Caco-2 (cell line): ENCODE measurements at regions not wholly inside any gene's neighbourhood (a gene's known extent, or its start where the extent isn't known, plus 50 kb on each side); places are given as distances from the start of the nearest gene placed in this dataset.

Experiments
- BruUV-seq: library from RNA; stranded (reverse); fragments of 400-500 nt; replicated peaks from 2 replicates; lab custom pipeline; 2021; lab: Mats Ljungman, UMichigan
- CTCF ChIA-PET: fragments of 300-600 bp; sonication (Branson Sonifier 250); formaldehyde crosslinking; loops from one replicate; lab custom pipeline; 2022; ENCODE audit warnings: antibody characterized with exemption; lab: Charles Lee
- POLR2A ChIA-PET: fragments of 300-600 bp; sonication (Branson Sonifier 250); formaldehyde crosslinking; loops from one replicate; lab custom pipeline; 2022; ENCODE audit warnings: antibody characterized with exemption; lab: Charles Lee
- DNase-seq, 2 experiments: peaks; one replicate each; pipeline versions ENCODE4 v3.0.0 to v3.0.0-alpha.2; 2020 to 2022
- H3K27me3 ChIP-seq: replicated peaks from 2 replicates; pipeline ENCODE4 v1.6.0; 2011; ENCODE audit warnings: low read length; ENCODE audit not compliant: control insufficient read depth, insufficient read depth
- H3K36me3 ChIP-seq: 2 replicates; pipeline ENCODE4 v1.5.1; 2011; ENCODE audit warnings: low read length; ENCODE audit not compliant: control insufficient read depth, insufficient read depth
- H3K4me1 ChIP-seq: fragments of 250-450 bp; sonication (Bioruptor Pico); 2 replicates; pipeline ENCODE4 v1.5.1; 2020; ENCODE audit warnings: mild to moderate bottlenecking
- H3K4me3 ChIP-seq: 2 replicates; pipeline ENCODE4 v1.5.1; 2011; ENCODE audit warnings: low read depth, mild to moderate bottlenecking, control low read depth, low read length
- H3K9me3 ChIP-seq: fragments of 250-450 bp; sonication (Bioruptor Pico); 2 replicates; pipeline ENCODE4 v1.5.1; 2020; ENCODE audit warnings: mild to moderate bottlenecking, moderate library complexity
- H3K27ac Mint-ChIP-seq: one replicate; pipeline ENCODE4 v1.8.0; 2022; ENCODE audit warnings: mixed read lengths; ENCODE audit not compliant: unreplicated experiment
- H3K27me3 Mint-ChIP-seq: one replicate; pipeline ENCODE4 v1.8.0; 2022; ENCODE audit warnings: mixed read lengths; ENCODE audit not compliant: insufficient read depth, unreplicated experiment
- H3K36me3 Mint-ChIP-seq: one replicate; pipeline ENCODE4 v1.8.0; 2022; ENCODE audit warnings: mild to moderate bottlenecking, mixed read lengths; ENCODE audit not compliant: insufficient read depth, unreplicated experiment
- H3K4me1 Mint-ChIP-seq: one replicate; pipeline ENCODE4 v1.8.0; 2022; ENCODE audit warnings: low read depth, mixed read lengths; ENCODE audit not compliant: unreplicated experiment
- H3K4me3 Mint-ChIP-seq: one replicate; pipeline ENCODE4 v1.8.0; 2022; ENCODE audit warnings: mild to moderate bottlenecking, moderate library complexity, mixed read lengths; ENCODE audit not compliant: unreplicated experiment
- H3K9me3 Mint-ChIP-seq: one replicate; pipeline ENCODE4 v1.8.0; 2022; ENCODE audit warnings: mixed read lengths; ENCODE audit not compliant: unreplicated experiment
- intact Hi-C: fragments of 100-400 bp; cut with micrococcal nuclease; formaldehyde crosslinking; loops from one replicate; pipeline ENCODE4 v1.10.0; 2022; ENCODE audit not compliant: unreplicated experiment
- TF ChIP-seq, protein P1 (sequence below), 2 experiments: fragments of 200-600 bp in 1 of 2; IDR thresholded peaks; 1 replicate in 1 of 2; 2 replicates in 1 of 2; pipeline versions ENCODE4 v1.5.1 to v1.8.0; 2011 to 2022; ENCODE audit warnings: antibody characterized with exemption in 1 of 2, control low read depth in 1 of 2, inconsistent platforms in 1 of 2, low read depth in 1 of 2, low read length in 1 of 2, mild to moderate bottlenecking in 1 of 2, moderate library complexity in 1 of 2; ENCODE audit not compliant: insufficient read depth in 1 of 2, severe bottlenecking in 1 of 2, unreplicated experiment in 1 of 2

DNA sequence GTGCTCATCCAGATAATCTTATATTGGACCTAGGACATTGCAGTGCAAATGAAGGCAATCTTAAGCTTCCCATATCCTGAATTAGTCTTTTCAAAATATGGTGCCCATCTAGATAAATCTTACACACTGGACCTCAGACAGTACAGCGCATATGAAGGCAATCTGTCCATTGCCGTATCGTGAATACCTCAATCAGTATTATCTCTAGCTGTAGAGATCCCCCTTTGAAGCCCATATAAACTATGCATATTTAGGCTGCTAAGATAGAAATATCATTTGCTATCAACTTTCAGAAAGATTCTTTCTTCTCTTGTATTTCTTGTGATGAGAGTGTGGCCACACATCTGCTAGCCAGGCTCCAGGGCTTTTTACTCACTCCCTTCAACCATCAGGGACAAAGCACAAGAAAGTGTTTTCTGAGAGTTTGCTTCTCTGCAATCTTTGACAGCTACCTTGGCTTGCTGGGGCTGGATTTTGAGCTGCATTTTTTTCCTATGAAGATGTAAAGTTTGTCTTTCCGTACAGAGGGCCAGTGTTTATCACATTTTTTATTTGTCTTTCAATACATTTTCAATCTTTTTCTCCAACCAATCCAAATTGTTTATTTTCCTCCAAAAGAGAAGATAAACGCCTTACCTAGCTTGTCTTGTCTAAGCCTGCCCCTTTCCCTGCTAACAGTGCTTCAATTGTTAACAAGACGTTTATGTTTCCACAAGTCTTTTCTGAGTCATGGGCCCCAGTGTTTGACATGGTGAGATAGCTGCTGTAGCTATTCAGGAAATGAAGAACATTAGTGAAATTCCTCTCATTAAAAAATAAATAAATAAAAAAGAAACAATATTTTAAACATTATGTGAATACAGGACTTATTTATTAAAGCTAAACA lies 57.6 kb upstream of the FAT1 start:
- TF ChIP-seq, protein P1, sequence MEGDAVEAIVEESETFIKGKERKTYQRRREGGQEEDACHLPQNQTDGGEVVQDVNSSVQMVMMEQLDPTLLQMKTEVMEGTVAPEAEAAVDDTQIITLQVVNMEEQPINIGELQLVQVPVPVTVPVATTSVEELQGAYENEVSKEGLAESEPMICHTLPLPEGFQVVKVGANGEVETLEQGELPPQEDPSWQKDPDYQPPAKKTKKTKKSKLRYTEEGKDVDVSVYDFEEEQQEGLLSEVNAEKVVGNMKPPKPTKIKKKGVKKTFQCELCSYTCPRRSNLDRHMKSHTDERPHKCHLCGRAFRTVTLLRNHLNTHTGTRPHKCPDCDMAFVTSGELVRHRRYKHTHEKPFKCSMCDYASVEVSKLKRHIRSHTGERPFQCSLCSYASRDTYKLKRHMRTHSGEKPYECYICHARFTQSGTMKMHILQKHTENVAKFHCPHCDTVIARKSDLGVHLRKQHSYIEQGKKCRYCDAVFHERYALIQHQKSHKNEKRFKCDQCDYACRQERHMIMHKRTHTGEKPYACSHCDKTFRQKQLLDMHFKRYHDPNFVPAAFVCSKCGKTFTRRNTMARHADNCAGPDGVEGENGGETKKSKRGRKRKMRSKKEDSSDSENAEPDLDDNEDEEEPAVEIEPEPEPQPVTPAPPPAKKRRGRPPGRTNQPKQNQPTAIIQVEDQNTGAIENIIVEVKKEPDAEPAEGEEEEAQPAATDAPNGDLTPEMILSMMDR (IDR thresholded peaks at IDR 0.05; ENCODE audit: insufficient read depth in 1 of 2, low read depth in 1 of 2, low read length in 1 of 2, severe bottlenecking in 1 of 2, unreplicated experiment in 1 of 2), result no peak
- intact Hi-C loops, result no loop called here
- CTCF ChIA-PET, result no interaction called here
- no peaks in the 10 kb centered on the region for H3K4me1 Mint-ChIP-seq
- no peaks in the 10 kb centered on the region for H3K27me3 Mint-ChIP-seq
- BruUV-seq, result no TSS peak
- POLR2A ChIA-PET, result interaction anchor here (0.9 kb wide), 1 partner anchor 16 kb away, joined by 3 read pairs; no protein-coding TSS in a partner anchor
- Histone ChIP-seq H3K27me3 (no peaks in the 10 kb centered on the region), H3K9me3 (no peaks in the 10 kb centered on the region), H3K4me3 (no peak overlapping the region), H3K4me1 (peaks cover 9% of the 10 kb centered on the region; the same call in 1 of the 2 replicates), H3K36me3 (no peaks in the 10 kb centered on the region)
- H3K4me3 Mint-ChIP-seq, result peak overlapping the region; percentile 23
- peak; percentile 13 to 37 for DNase-seq
- H3K36me3 Mint-ChIP-seq, result no peaks in the 10 kb centered on the region
- no peak overlapping the region for H3K27ac Mint-ChIP-seq
- H3K9me3 Mint-ChIP-seq, result peaks cover 9% of the 10 kb centered on the region

DNA sequence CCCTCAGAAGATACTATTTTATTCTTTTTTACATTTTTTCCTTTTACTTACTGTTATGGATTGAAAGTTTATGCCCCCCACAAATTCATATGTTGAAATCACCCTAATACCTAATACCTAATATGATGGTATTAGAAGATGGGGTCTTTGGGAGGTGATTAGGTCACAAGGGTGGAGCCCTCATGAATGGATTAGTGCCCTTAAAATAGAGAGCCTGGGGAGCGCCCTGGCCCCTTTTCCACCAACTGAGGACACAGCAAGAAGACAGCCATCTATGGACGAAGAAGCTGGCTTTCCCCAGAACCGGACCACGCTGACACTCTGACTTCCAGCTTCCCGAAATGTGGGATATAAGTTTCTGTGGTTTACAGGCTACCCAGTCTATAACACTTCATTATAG lies 58.6 kb upstream of the FAT1 start:
- H3K4me3 ChIP-seq, result no peak overlapping the region
- intact Hi-C loops, result no loop called here
- H3K4me3 Mint-ChIP-seq, result no peak overlapping the region
- no peaks in the 10 kb centered on the region for H3K9me3 ChIP-seq
- no peaks in the 10 kb centered on the region for H3K27me3 Mint-ChIP-seq
- H3K4me1 ChIP-seq, result peaks cover 9% of the 10 kb centered on the region; the same call in 1 of the 2 replicates
- no peaks in the 10 kb centered on the region for H3K4me1 Mint-ChIP-seq
- H3K9me3 Mint-ChIP-seq, result peaks cover 9% of the 10 kb centered on the region
- TF ChIP-seq, protein P1 (IDR thresholded peaks at IDR 0.05; ENCODE audit: insufficient read depth in 1 of 2, low read depth in 1 of 2, low read length in 1 of 2, severe bottlenecking in 1 of 2, unreplicated experiment in 1 of 2), result no peak
- BruUV-seq, result no TSS peak
- H3K27me3 ChIP-seq, result no peaks in the 10 kb centered on the region
- CTCF ChIA-PET, result no interaction called here
- no peak overlapping the region for H3K27ac Mint-ChIP-seq
- H3K36me3 ChIP-seq, result no peaks in the 10 kb centered on the region
- DNase-seq, result no peak
- no peaks in the 10 kb centered on the region for H3K36me3 Mint-ChIP-seq
- POLR2A ChIA-PET, result no interaction called here

DNA sequence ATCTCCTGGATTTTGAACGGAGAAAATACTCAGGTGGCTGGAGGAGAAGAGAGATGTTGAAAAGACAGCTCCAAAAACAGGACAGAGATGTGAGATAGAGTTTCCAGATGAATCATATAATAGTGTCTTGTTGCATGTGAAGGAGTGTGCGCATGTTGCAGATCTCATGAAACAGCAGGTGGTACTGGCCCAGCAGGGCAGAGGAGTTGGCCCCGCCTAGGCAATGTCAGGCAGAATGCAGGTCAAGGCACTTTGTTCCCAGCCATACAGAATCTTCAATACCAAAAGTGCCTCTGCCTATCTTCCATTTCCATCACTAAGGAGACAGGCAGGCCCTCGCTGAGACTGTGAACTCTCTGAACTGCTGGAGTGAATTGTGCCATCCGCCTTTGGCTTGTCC lies 63.9 kb upstream of the FAT1 start:
- POLR2A ChIA-PET, result no interaction called here
- CTCF ChIA-PET, result no interaction called here

More for the DNA sequence above, 63.9 kb upstream of the FAT1 start:
- no peak overlapping the region for H3K27ac Mint-ChIP-seq
- no peaks in the 10 kb centered on the region for H3K9me3 ChIP-seq
- no peak overlapping the region for H3K4me3 ChIP-seq
- intact Hi-C loops, result no loop called here
- H3K27me3 Mint-ChIP-seq, result no peaks in the 10 kb centered on the region
- no peaks in the 10 kb centered on the region for H3K27me3 ChIP-seq
- no peak for DNase-seq
- BruUV-seq, result no TSS peak
- no peaks in the 10 kb centered on the region for H3K36me3 Mint-ChIP-seq
- no peaks in the 10 kb centered on the region for H3K36me3 ChIP-seq
- TF ChIP-seq, protein P1 (IDR thresholded peaks at IDR 0.05; ENCODE audit: insufficient read depth in 1 of 2, low read depth in 1 of 2, low read length in 1 of 2, severe bottlenecking in 1 of 2, unreplicated experiment in 1 of 2), result no peak
- no peak overlapping the region for H3K4me3 Mint-ChIP-seq
- H3K4me1 ChIP-seq, result no peaks in the 10 kb centered on the region
- no peaks in the 10 kb centered on the region for H3K9me3 Mint-ChIP-seq
- H3K4me1 Mint-ChIP-seq, result no peaks in the 10 kb centered on the region
